ENCODE measurements at regions not wholly inside any gene's neighbourhood (a gene's known extent, or its start where the extent isn't known, plus 50 kb on each side); places are given as distances from the start of the nearest gene placed in this dataset.

- TF ChIP-seq CTCF (IDR thresholded peaks at IDR 0.05; ENCODE audit: low read depth, low read length), result no peak
- TF ChIP-seq POLR2A (IDR thresholded peaks at IDR 0.05; ENCODE audit: extremely low read depth, insufficient read length), result no peak
These were observed 785.8 kb downstream of the RNF144A start for GRCh38 chr2:7703048-7703447.

Data from NB4 (cell line).